ENCODE measurements at regions not wholly inside any gene's neighbourhood (a gene's known extent, or its start where the extent isn't known, plus 50 kb on each side); places are given as distances from the start of the nearest gene placed in this dataset.
A peak's percentile ranks its signal among the peaks of the same experiment; 100 is the strongest.

GRCh38 chr12:125300249-125300648 is 235.0 kb downstream of the AACS start:
- Histone ChIP-seq H3K27me3 (ENCODE audit: control insufficient read depth, insufficient read depth, low read length) (no peaks in the 10 kb centered on the region), H3K9me3 (ENCODE audit: control insufficient read depth in 2 of 3, insufficient read depth in 1 of 3, low read length in 3 of 3) (no peaks in the 10 kb centered on the region), H3K36me3 (ENCODE audit: control insufficient read depth in 2 of 3, insufficient read depth in 3 of 3, low read length in 3 of 3) (no peaks in the 10 kb centered on the region), H3K9ac (ENCODE audit: low read length in 3 of 3) (no peak overlapping the region), H3K4me1 (ENCODE audit: control insufficient read depth in 2 of 3, insufficient read depth in 2 of 3, low read depth in 1 of 3, low read length in 3 of 3) (no peaks in the 10 kb centered on the region), H3K4me3 (ENCODE audit: low read length in 3 of 3) (no peak overlapping the region), H3K27ac (ENCODE audit: low read depth in 2 of 2, low read length in 2 of 2) (no peak overlapping the region)
- intact Hi-C loops (cut with DNase I): no loop called here
- FAIRE-seq: no peak
- no peak for TF ChIP-seq CTCF (IDR thresholded peaks at IDR 0.05; ENCODE audit: borderline replicate concordance, extremely low read depth, insufficient read depth)
- DNase-seq: no peak

GRCh38 chr12:125303337-125303736 is 238.1 kb downstream of the AACS start:
- no peak for FAIRE-seq
- no peak for TF ChIP-seq CTCF (IDR thresholded peaks at IDR 0.05; ENCODE audit: borderline replicate concordance, extremely low read depth, insufficient read depth)

GRCh38 chr12:125304029-125304428 is 238.8 kb downstream of the AACS start:
- DNase-seq (no peak), FAIRE-seq (no peak)
- H3K27ac ChIP-seq (ENCODE audit: low read depth in 2 of 2, low read length in 2 of 2): no peak overlapping the region
- intact Hi-C loops (cut with DNase I): no loop called here
- TF ChIP-seq CTCF (IDR thresholded peaks at IDR 0.05; ENCODE audit: borderline replicate concordance, extremely low read depth, insufficient read depth): no peak
- no peaks in the 10 kb centered on the region for H3K36me3 ChIP-seq (ENCODE audit: control insufficient read depth in 2 of 3, insufficient read depth in 3 of 3, low read length in 3 of 3)
- H3K9ac ChIP-seq (ENCODE audit: low read length in 3 of 3): no peak overlapping the region
- no peak overlapping the region for H3K4me3 ChIP-seq (ENCODE audit: low read length in 3 of 3)
- no peaks in the 10 kb centered on the region for H3K4me1 ChIP-seq (ENCODE audit: control insufficient read depth in 2 of 3, insufficient read depth in 2 of 3, low read depth in 1 of 3, low read length in 3 of 3)
- no peaks in the 10 kb centered on the region for H3K9me3 ChIP-seq (ENCODE audit: control insufficient read depth in 2 of 3, insufficient read depth in 1 of 3, low read length in 3 of 3)
- no peaks in the 10 kb centered on the region for H3K27me3 ChIP-seq (ENCODE audit: control insufficient read depth, insufficient read depth, low read length)

More at GRCh38 chr12:125303337-125303736, 238.1 kb downstream of the AACS start:
- H3K9me3 ChIP-seq (ENCODE audit: control insufficient read depth in 2 of 3, insufficient read depth in 1 of 3, low read length in 3 of 3): no peaks in the 10 kb centered on the region
- no peaks in the 10 kb centered on the region for H3K36me3 ChIP-seq (ENCODE audit: control insufficient read depth in 2 of 3, insufficient read depth in 3 of 3, low read length in 3 of 3)
- intact Hi-C loops (cut with DNase I): no loop called here
- H3K9ac ChIP-seq (ENCODE audit: low read length in 3 of 3): no peak overlapping the region
- no peak overlapping the region for H3K27ac ChIP-seq (ENCODE audit: low read depth in 2 of 2, low read length in 2 of 2)
- H3K4me1 ChIP-seq (ENCODE audit: control insufficient read depth in 2 of 3, insufficient read depth in 2 of 3, low read depth in 1 of 3, low read length in 3 of 3): no peaks in the 10 kb centered on the region
- no peak for DNase-seq
- H3K4me3 ChIP-seq (ENCODE audit: low read length in 3 of 3): no peak overlapping the region
- no peaks in the 10 kb centered on the region for H3K27me3 ChIP-seq (ENCODE audit: control insufficient read depth, insufficient read depth, low read length)

GRCh38 chr12:125305231-125305630 is 240.0 kb downstream of the AACS start:
- FAIRE-seq (no peak), DNase-seq (peak in 4 of 5 donors; percentile 45 to 87 (median 77))

More at GRCh38 chr12:125305231-125305630, 240.0 kb downstream of the AACS start:
- Histone ChIP-seq H3K4me3 (ENCODE audit: low read length in 3 of 3) (no peak overlapping the region), H3K4me1 (ENCODE audit: control insufficient read depth in 2 of 3, insufficient read depth in 2 of 3, low read depth in 1 of 3, low read length in 3 of 3) (no peaks in the 10 kb centered on the region), H3K36me3 (ENCODE audit: control insufficient read depth in 2 of 3, insufficient read depth in 3 of 3, low read length in 3 of 3) (no peaks in the 10 kb centered on the region), H3K27ac (ENCODE audit: low read depth in 2 of 2, low read length in 2 of 2) (no peak overlapping the region), H3K9ac (ENCODE audit: low read length in 3 of 3) (no peak overlapping the region), H3K9me3 (ENCODE audit: control insufficient read depth in 2 of 3, insufficient read depth in 1 of 3, low read length in 3 of 3) (no peaks in the 10 kb centered on the region), H3K27me3 (ENCODE audit: control insufficient read depth, insufficient read depth, low read length) (no peaks in the 10 kb centered on the region)
- no peak for TF ChIP-seq CTCF (IDR thresholded peaks at IDR 0.05; ENCODE audit: borderline replicate concordance, extremely low read depth, insufficient read depth)
- intact Hi-C loops (cut with DNase I): no loop called here
